ENCODE measurements at regions not wholly inside any gene's neighbourhood (a gene's known extent, or its start where the extent isn't known, plus 50 kb on each side); places are given as distances from the start of the nearest gene placed in this dataset.
A peak's percentile ranks its signal among the peaks of the same experiment; 100 is the strongest.
"Not testable (repeated sequence)": the region's sequence is repeated elsewhere in the genome, so short reads cannot be mapped to it uniquely, and the experiment has no call there.

GRCh38 chr20:53678990-53679596 is 85.5 kb upstream of the ZNF217 start:
- no peaks in the 10 kb centered on the region for H3K9me3 Mint-ChIP-seq

DNA sequence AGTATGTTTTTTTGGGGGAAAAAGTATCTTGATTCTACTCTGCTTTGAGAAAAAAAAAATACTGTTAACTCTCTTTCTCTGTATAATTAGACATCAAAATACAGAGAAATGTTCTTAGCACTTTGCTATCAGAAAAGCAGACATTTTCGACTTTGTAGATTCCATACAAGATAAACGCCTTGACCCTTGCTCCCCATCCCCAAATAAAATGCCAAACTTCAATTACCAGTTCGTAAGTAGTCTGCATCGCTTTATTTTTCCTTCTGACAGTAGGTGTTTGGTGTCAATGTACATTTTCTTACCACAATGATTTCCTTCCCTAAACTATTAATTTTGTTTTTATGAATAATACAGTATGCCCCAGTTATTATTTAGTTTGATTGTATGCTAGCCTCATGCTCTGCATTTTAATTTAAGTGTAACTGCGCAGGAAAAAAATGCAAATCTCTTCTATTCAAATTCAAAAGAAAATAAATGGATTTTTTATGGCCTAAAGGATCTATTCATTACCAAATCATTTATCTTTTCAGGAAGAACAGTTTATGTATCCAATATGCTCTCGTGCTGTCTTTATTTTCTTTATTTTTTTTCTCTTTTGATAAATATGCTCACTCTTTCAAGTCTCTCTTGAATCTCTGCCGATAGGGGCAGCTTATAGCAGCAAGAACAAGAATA is 84.8 kb upstream of the ZNF217 start:
- no peaks in the 10 kb centered on the region for H3K4me1 Mint-ChIP-seq (ENCODE audit: low read depth in 2 of 2)
- no peaks in the 10 kb centered on the region for H3K27me3 Mint-ChIP-seq
- no peak overlapping the region for H3K4me3 Mint-ChIP-seq
- ATAC-seq (replicated peaks) (no peak), DNase-seq (no peak)
- H3K27ac Mint-ChIP-seq: no peak overlapping the region
- H3K36me3 Mint-ChIP-seq (ENCODE audit: insufficient read depth): no peaks in the 10 kb centered on the region
- no peaks in the 10 kb centered on the region for H3K9me3 Mint-ChIP-seq

More at GRCh38 chr20:53678990-53679596, 85.5 kb upstream of the ZNF217 start:
- H3K27ac Mint-ChIP-seq: no peak overlapping the region
- no peak overlapping the region for H3K4me3 Mint-ChIP-seq
- no peaks in the 10 kb centered on the region for H3K27me3 Mint-ChIP-seq
- H3K36me3 Mint-ChIP-seq (ENCODE audit: insufficient read depth): no peaks in the 10 kb centered on the region
- no peak for DNase-seq
- H3K4me1 Mint-ChIP-seq (ENCODE audit: low read depth in 2 of 2): peaks cover 0 to 1% of the 10 kb centered on the region in 2 donors
- no peak for ATAC-seq (replicated peaks)

GRCh38 chr20:53677447-53678314 is 84.0 kb upstream of the ZNF217 start:
- no peaks in the 10 kb centered on the region for H3K9me3 Mint-ChIP-seq
- no peaks in the 10 kb centered on the region for H3K27me3 Mint-ChIP-seq
- DNase-seq: no peak
- H3K4me1 Mint-ChIP-seq (ENCODE audit: low read depth in 2 of 2): no peaks in the 10 kb centered on the region
- no peak overlapping the region for H3K4me3 Mint-ChIP-seq
- no peak for ATAC-seq (replicated peaks)
- H3K27ac Mint-ChIP-seq: no peak overlapping the region
- no peaks in the 10 kb centered on the region for H3K36me3 Mint-ChIP-seq (ENCODE audit: insufficient read depth)

DNA sequence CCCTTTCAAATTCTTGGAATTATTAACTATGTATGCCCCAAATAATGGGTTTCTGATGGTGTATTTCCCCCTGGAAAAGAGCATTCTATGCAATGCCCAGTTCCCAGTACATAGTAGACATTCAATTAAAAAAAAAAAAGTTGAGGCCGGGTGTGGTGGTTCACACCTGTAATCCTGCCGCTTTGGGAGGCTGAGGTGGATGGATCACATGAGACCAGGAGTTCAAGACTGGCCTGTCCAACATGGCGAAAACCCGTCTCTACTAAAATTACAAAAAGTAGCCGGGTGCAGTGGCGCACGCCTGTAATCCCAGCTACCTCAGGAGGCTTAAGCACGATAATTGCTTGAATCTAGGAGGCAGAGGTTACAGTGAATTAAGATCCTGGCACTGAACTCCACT is 83.3 kb upstream of the ZNF217 start:
- DNase-seq (no peak), ATAC-seq (replicated peaks) (no peak)
- H3K36me3 Mint-ChIP-seq (ENCODE audit: insufficient read depth): no peaks in the 10 kb centered on the region
- H3K27me3 Mint-ChIP-seq: no peaks in the 10 kb centered on the region
- H3K4me3 Mint-ChIP-seq: no peak overlapping the region
- H3K9me3 Mint-ChIP-seq: no peaks in the 10 kb centered on the region
- H3K4me1 Mint-ChIP-seq (ENCODE audit: low read depth in 2 of 2): no peaks in the 10 kb centered on the region
- no peak overlapping the region for H3K27ac Mint-ChIP-seq

DNA sequence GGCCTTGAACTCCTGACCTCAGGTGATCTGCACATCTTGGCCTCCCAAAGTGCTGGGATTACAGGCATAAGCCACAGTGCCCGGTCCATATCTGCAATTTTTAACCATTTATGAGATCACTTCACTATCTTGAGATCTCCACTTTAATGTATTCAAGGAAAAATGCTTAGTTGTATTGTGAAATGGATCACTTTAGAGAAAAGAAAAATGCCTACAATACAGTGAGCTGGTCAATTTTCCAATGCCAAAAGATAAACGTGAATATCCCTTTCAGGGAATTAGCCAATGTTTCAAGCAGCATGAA is 82.8 kb upstream of the ZNF217 start:
- Mint-ChIP-seq H3K4me1 (ENCODE audit: low read depth in 2 of 2) (no peaks in the 10 kb centered on the region), H3K27ac (peak overlapping the region in 1 of 2 donors; percentile 60), H3K4me3 (no peak overlapping the region), H3K9me3 (no peaks in the 10 kb centered on the region), H3K27me3 (no peaks in the 10 kb centered on the region), H3K36me3 (ENCODE audit: insufficient read depth) (no peaks in the 10 kb centered on the region)
- ATAC-seq (replicated peaks): no peak
- no peak for DNase-seq

DNA sequence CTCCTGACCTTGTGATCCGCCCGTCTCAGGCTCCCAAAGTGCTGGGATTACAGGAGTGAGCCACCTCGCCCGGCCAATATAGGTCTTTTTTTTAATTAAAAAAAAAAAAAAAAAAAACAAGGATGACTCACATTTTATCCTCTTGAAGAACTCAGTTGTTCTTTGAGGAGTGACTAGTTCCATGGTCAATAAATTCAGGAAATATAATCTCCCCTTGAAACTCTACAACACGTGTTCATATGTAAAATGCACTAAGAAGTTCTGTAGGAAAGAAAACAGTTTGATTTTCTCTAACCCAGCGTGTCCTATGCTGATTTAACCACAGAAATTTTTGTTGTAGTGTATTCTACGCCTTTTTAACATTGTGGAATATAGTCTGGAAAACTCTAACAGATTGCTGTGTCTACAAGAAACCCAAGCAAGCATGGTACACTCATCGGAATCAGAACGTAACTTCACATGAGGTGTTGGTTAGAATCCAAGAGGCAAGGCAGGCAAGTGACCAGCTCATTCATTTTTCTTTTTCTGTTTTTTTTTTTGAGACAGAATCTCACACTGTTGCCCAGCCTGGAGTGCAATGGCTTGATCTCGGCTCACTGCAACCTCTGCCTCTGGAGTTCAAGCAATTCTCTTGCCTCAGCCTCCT is 79.0 kb upstream of the ZNF217 start:
- no peaks in the 10 kb centered on the region for H3K4me1 Mint-ChIP-seq (ENCODE audit: low read depth in 2 of 2)
- DNase-seq: no peak
- H3K27me3 Mint-ChIP-seq: no peaks in the 10 kb centered on the region
- H3K9me3 Mint-ChIP-seq: no peaks in the 10 kb centered on the region
- H3K27ac Mint-ChIP-seq: no peak overlapping the region
- H3K4me3 Mint-ChIP-seq: no peak overlapping the region
- ATAC-seq (replicated peaks): no peak
- H3K36me3 Mint-ChIP-seq (ENCODE audit: insufficient read depth): no peaks in the 10 kb centered on the region

- H3K27me3 Mint-ChIP-seq: no peaks in the 10 kb centered on the region
These were observed 77.7 kb upstream of the ZNF217 start for GRCh38 chr20:53671370-53671769.

GRCh38 chr20:53669517-53670313 is 76.1 kb upstream of the ZNF217 start:
- not testable (repeated sequence) for H3K36me3 Mint-ChIP-seq (ENCODE audit: insufficient read depth); H3K4me3 Mint-ChIP-seq; H3K4me1 Mint-ChIP-seq (ENCODE audit: low read depth in 2 of 2); H3K27me3 Mint-ChIP-seq; ATAC-seq (replicated peaks); H3K27ac Mint-ChIP-seq; H3K9me3 Mint-ChIP-seq; DNase-seq

More at GRCh38 chr20:53671370-53671769, 77.7 kb upstream of the ZNF217 start:
- DNase-seq (no peak), ATAC-seq (replicated peaks) (no peak)
- no peaks in the 10 kb centered on the region for H3K9me3 Mint-ChIP-seq
- no peak overlapping the region for H3K27ac Mint-ChIP-seq
- no peaks in the 10 kb centered on the region for H3K4me1 Mint-ChIP-seq (ENCODE audit: low read depth in 2 of 2)
- H3K36me3 Mint-ChIP-seq (ENCODE audit: insufficient read depth): no peaks in the 10 kb centered on the region
- no peak overlapping the region for H3K4me3 Mint-ChIP-seq

DNA sequence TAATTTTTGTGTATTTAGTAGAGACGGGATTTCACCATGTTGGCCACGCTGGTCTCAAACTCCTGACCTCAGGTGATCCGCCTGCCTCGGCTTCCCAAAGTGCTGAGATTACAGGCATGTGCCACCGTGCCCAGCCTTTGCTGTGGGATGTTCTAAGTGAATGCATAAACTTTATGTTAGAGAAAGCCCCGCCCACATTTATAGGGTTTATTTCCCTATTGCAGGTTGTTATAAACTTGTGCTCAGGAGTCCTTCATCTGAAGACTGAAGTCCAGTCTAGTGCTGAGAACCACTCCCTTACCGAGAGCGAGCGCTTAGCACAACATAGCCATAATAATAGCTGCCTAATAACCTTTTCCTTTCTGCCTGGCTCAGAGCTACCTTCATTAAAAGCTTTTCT is 75.4 kb upstream of the ZNF217 start:
- H3K4me1 Mint-ChIP-seq (ENCODE audit: low read depth in 2 of 2): no peaks in the 10 kb centered on the region
- no peak for ATAC-seq (replicated peaks)
- no peak for DNase-seq
- no peaks in the 10 kb centered on the region for H3K9me3 Mint-ChIP-seq
- H3K27me3 Mint-ChIP-seq: no peaks in the 10 kb centered on the region
- no peak overlapping the region for H3K27ac Mint-ChIP-seq
- H3K4me3 Mint-ChIP-seq: no peak overlapping the region
- no peaks in the 10 kb centered on the region for H3K36me3 Mint-ChIP-seq (ENCODE audit: insufficient read depth)

DNA sequence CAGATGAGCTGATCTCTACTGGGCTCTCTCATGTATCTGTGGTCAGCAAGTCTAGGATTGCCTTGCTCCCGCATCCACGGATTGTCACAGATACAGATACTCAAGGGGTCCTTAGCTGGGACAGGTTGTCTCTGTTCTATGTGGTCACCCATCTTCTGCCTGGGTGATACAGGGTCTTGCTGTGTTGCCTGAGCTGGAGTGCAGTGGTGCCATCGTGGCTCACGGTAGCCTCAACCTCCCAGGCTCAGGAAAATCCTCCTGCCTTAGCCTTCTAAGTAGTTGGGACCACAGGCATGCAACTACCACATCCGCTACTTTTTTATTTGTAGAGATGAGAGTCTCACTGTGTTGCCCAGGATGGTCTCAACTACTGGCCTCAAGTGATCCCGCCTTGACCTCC is 72.5 kb upstream of the ZNF217 start:
- Mint-ChIP-seq H3K4me3 (no peak overlapping the region), H3K4me1 (ENCODE audit: low read depth in 2 of 2) (peaks cover 2 to 3% of the 10 kb centered on the region in 2 donors), H3K36me3 (ENCODE audit: insufficient read depth) (no peaks in the 10 kb centered on the region), H3K9me3 (no peaks in the 10 kb centered on the region), H3K27ac (no peak overlapping the region), H3K27me3 (no peaks in the 10 kb centered on the region)
- no peak for ATAC-seq (replicated peaks)
- DNase-seq: no peak

DNA sequence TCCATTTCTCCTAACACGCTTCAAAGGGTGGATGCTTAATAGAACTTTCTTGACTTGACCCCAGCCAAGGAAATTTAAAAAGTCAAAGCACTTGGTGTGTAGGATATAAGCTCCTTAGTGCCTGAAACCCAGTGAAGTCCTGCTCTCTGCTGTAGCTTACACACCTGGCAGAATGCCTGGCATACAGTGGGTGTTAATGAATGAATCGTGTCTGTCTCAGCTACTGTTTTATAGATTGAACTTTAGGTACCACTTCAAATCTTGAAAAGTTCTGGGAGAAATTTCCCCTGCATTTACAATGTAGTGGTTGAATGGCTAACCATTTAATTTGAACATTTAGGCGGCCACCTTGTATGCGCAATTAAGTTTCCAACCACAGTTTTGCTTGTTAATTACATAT is 70.5 kb upstream of the ZNF217 start:
- ATAC-seq (replicated peaks): no peak
- H3K27me3 Mint-ChIP-seq: no peaks in the 10 kb centered on the region
- no peak for DNase-seq
- H3K4me1 Mint-ChIP-seq (ENCODE audit: low read depth in 2 of 2): peaks cover 6 to 13% of the 10 kb centered on the region in 2 donors
- H3K9me3 Mint-ChIP-seq: no peaks in the 10 kb centered on the region
- no peaks in the 10 kb centered on the region for H3K36me3 Mint-ChIP-seq (ENCODE audit: insufficient read depth)
- H3K4me3 Mint-ChIP-seq: no peak overlapping the region
- no peak overlapping the region for H3K27ac Mint-ChIP-seq

GRCh38 chr20:53663521-53663920 is 69.9 kb upstream of the ZNF217 start:
- not testable (repeated sequence) for H3K27ac Mint-ChIP-seq; ATAC-seq (replicated peaks); H3K9me3 Mint-ChIP-seq

GRCh38 chr20:53662595-53662994 is 69.0 kb upstream of the ZNF217 start:
- no peaks in the 10 kb centered on the region for H3K27me3 Mint-ChIP-seq
- ATAC-seq (replicated peaks): no peak
- H3K27ac Mint-ChIP-seq: no peak overlapping the region
- H3K4me1 Mint-ChIP-seq (ENCODE audit: low read depth in 2 of 2): peaks cover 9 to 13% of the 10 kb centered on the region in 2 donors
- no peak for DNase-seq
- no peak overlapping the region for H3K4me3 Mint-ChIP-seq
- no peaks in the 10 kb centered on the region for H3K36me3 Mint-ChIP-seq (ENCODE audit: insufficient read depth)
- H3K9me3 Mint-ChIP-seq: no peaks in the 10 kb centered on the region

More at GRCh38 chr20:53663521-53663920, 69.9 kb upstream of the ZNF217 start:
- peaks cover 6 to 13% of the 10 kb centered on the region in 2 donors for H3K4me1 Mint-ChIP-seq (ENCODE audit: low read depth in 2 of 2)
- H3K36me3 Mint-ChIP-seq (ENCODE audit: insufficient read depth); H3K4me3 Mint-ChIP-seq; DNase-seq; H3K27me3 Mint-ChIP-seq: not testable (repeated sequence)
